GM12892 (cell line): ENCODE measurements at regions not wholly inside any gene's neighbourhood (a gene's known extent, or its start where the extent isn't known, plus 50 kb on each side); places are given as distances from the start of the nearest gene placed in this dataset.

Source experiments
- DNase-seq: peaks from one replicate; pipeline ENCODE4 v3.0.0; 2011; ENCODE audit not compliant: insufficient read length
- FAIRE-seq: peaks from 2 replicates; lab custom pipeline; 2011; peaks lifted over from hg19 to GRCh38; lab: Jason Lieb, UNC
- POLR2A ChIP-seq: IDR thresholded peaks from 2 replicates; pipeline ENCODE4 v1.6.1; 2011; ENCODE audit warnings: low read depth, low read length, control low read depth
- POLR2AphosphoS5 ChIP-seq: IDR thresholded peaks from 2 replicates; pipeline ENCODE4 v1.6.1; 2011; ENCODE audit warnings: low read depth, low read length, control low read depth
- TAF1 ChIP-seq: IDR thresholded peaks from 2 replicates; pipeline ENCODE4 v1.6.1; 2011; ENCODE audit warnings: low read depth, mild to moderate bottlenecking, control low read depth, low read length, borderline replicate concordance

DNA sequence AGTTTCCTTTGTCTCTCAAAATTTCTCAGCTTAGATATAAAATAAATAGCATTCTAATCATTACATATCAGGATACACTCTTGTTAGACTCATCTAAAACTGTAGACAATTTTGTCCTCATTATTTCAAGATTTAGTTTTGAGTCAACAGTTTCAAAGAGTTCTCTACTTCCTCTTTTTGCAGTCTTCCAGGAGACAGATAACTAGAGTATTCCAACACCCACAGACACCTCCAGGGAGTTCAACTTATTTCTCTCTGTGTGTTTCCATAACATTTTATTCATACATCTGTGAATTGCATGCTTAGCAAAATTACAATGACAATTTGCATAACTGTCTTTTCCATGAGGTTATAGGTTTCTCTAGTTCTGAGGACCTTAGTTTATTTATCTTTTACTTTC lies 166.6 kb upstream of the HNMT start:
- DNase-seq: no peak
- no peak for FAIRE-seq
- TF ChIP-seq TAF1 (no peak), POLR2A (no peak), POLR2AphosphoS5 (no peak)

DNA sequence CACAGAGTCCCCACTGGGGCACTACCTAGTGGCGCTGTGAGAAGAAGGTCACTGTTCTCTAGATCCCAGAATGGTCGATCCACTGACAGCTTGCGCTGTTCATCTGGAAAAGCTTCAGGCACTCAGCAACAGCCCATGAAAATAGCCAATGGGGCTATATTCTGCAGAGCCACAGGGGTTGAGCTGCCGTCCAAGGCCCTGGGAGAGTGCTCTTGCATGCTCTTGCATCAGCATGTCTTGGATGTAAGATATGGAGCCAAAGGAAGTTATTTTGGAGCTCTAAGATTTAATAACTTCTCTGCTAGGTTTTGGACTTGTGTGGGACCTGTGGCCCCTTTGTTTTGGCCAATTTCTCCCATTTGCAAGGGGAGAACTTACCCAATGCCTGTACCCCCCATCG lies 164.7 kb upstream of the HNMT start:
- FAIRE-seq (no peak), DNase-seq (no peak)
- no peak for TF ChIP-seq POLR2AphosphoS5
- TF ChIP-seq TAF1: no peak
- TF ChIP-seq POLR2A: no peak

- FAIRE-seq (no peak), DNase-seq (no peak)
These were observed 163.9 kb upstream of the HNMT start for GRCh38 chr2:137800386-137800785.

DNA sequence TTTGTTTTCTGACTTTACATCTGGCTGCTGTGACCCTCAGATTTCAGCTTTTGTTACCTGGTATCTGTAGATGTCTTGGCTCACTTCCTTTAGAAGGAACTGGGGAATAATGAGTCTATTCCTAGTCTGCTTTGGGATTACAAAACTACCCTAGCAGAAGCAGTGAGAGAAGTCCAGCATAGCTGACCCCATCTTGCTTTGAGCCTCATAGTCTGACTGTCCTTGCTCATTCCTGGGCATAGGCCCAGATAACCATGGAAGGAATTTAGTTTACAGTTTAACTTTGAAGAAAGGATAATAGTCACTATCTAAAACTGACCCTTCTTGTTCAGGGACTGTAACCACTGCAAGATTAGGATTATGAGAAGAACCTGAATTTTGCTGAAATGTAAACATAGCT lies 163.0 kb upstream of the HNMT start:
- FAIRE-seq (no peak), DNase-seq (no peak)
- no peak for TF ChIP-seq POLR2AphosphoS5
- no peak for TF ChIP-seq TAF1
- TF ChIP-seq POLR2A: no peak

More at GRCh38 chr2:137800386-137800785, 163.9 kb upstream of the HNMT start:
- TF ChIP-seq POLR2A: no peak
- no peak for TF ChIP-seq TAF1
- TF ChIP-seq POLR2AphosphoS5: no peak

- no peak for DNase-seq
- FAIRE-seq: no peak
- TF ChIP-seq TAF1: no peak
- TF ChIP-seq POLR2AphosphoS5: no peak
- TF ChIP-seq POLR2A: no peak
These were observed 162.2 kb upstream of the HNMT start for GRCh38 chr2:137802038-137802437.

DNA sequence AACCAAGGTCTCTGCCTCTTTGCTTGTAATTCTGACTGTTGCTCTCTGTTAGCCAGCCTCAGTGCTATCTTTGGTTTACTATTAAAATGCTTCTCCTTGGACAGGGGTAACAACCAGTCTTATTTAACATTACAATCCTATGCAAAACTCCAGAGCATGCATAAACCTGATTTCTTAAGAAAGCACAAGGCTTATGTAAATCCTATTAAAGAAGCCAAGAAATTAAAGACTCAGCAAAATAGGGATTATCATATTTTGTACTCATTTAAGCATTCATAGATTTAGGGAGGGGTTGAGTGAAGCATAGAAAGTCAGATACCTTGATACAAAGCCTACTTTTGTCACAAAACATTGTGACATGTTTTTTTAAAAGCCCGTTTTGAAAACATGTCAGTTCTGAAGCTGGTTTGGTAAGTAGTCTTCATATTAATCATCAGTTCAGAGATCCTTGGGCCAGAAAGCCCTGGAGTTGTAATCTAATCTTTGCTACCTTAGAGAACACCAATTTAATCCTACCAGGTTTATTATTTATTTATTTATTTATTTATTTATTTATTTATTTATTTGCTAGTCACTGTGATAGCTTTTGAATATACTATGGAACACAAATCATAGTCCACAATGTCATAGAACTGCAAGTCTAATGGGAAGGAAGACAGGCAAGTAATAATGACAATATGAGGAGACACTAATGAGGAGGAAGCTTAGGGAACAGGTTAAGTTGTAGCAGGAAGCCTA lies 158.0 kb upstream of the HNMT start:
- no peak for DNase-seq
- TF ChIP-seq POLR2AphosphoS5 (no peak), POLR2A (no peak), TAF1 (no peak)
- no peak for FAIRE-seq

DNA sequence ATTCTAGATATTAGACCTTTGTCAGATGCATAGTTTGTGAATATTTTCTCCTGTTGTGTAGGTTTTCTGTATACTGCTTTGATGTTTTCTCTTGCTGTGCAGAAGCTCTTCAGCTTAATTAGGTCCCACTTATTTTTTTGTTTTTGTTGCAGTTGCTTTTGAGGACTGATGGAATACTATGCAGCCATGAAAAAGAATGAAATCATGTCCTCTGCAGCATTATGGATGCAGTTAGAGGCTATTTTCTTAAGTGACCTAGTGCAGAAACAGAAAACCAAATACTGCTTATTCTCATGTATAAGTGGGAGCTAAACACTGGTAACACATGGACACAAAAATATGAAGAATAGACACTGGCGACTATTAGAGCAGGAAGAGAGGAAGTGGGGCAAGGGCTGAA lies 155.0 kb upstream of the HNMT start:
- DNase-seq: no peak
- FAIRE-seq: no peak
- TF ChIP-seq TAF1 (no peak), POLR2A (no peak), POLR2AphosphoS5 (no peak)

- TF ChIP-seq POLR2A (no peak), POLR2AphosphoS5 (no peak), TAF1 (no peak)
- DNase-seq: no peak
- FAIRE-seq: no peak
These were observed 154.4 kb upstream of the HNMT start for GRCh38 chr2:137809837-137810236.

DNA sequence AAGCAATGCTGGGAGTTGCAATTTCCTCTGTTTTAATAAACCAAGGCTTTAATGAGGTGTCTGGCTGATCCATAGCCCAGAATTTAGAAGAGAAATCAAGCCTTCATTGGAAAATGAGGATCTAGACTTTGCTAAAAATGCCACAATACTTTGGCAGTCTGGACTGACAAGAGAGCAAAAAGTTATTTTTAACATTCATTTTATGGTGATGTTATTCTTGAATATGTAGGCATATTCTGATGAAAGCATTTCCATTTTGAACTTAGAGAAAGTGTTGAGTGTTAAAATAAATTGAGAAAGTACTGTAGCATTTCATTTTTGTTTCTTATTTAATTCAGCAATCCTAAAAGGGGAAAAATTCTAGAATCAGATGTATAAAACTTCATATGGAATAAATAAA lies 151.8 kb upstream of the HNMT start:
- TF ChIP-seq POLR2A: no peak
- TF ChIP-seq POLR2AphosphoS5: no peak
- no peak for TF ChIP-seq TAF1
- DNase-seq (no peak), FAIRE-seq (no peak)

DNA sequence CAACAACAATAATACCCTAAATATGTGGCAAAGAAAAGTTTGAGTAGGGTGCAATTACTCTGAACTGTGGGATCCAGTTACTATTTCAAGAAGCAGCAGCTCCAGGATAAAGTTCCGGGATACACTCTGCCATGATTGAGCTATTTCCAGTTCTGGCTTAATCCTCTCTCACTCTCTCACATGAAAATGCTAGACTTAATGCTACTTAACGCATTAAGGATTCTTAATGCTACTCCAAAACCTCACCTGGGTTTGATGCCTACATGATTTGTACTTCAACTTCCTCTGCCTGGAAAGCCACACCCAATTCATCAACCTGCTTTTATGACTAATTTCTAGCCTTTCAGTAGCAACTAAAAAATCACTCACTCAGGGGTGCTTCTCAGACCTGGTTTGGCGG lies 151.1 kb upstream of the HNMT start:
- no peak for DNase-seq
- no peak for FAIRE-seq
- TF ChIP-seq TAF1 (no peak), POLR2A (no peak), POLR2AphosphoS5 (no peak)

DNA sequence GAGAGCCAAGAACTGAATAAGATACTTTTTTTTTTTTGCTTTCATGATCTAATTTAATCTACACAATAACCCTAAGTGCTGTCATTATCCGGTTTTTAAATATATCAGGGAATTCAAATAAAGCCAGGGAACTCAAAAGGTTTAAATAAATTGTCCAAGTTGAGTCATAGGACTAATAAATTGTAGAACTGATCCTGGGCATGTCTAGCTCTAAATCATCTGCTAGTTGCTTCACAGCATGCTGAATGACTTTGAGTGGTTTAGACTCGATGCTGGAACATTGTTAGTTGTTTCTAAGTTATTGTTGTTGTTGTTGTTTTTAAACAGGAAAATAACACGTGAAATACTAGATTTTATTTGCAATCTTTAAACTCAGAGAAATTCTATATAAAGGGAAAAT lies 147.2 kb upstream of the HNMT start:
- TF ChIP-seq TAF1 (no peak), POLR2A (no peak), POLR2AphosphoS5 (no peak)
- DNase-seq (no peak), FAIRE-seq (no peak)

- DNase-seq (no peak), FAIRE-seq (no peak)
- TF ChIP-seq TAF1: no peak
- no peak for TF ChIP-seq POLR2A
- no peak for TF ChIP-seq POLR2AphosphoS5
These were observed 141.1 kb upstream of the HNMT start for GRCh38 chr2:137823196-137823595.
